Fibroblast of villous mesenchyme (primary cell): ENCODE measurements at regions not wholly inside any gene's neighbourhood (a gene's known extent, or its start where the extent isn't known, plus 50 kb on each side); places are given as distances from the start of the nearest gene placed in this dataset.

Source experiments
- DNase-seq: peaks from one replicate; pipeline ENCODE4 v3.0.0-alpha.2; 2010; ENCODE audit warnings: low read depth
- H3K4me3 ChIP-seq: 2 replicates; pipeline ENCODE4 v1.5.1; 2011; ENCODE audit warnings: low read depth, mild to moderate bottlenecking, low read length
- TF ChIP-seq, protein P1 (sequence below): IDR thresholded peaks from 2 replicates; pipeline ENCODE4 v1.5.1; 2012; ENCODE audit warnings: low read depth, mild to moderate bottlenecking, low read length; ENCODE audit not compliant: insufficient read depth

DNA sequence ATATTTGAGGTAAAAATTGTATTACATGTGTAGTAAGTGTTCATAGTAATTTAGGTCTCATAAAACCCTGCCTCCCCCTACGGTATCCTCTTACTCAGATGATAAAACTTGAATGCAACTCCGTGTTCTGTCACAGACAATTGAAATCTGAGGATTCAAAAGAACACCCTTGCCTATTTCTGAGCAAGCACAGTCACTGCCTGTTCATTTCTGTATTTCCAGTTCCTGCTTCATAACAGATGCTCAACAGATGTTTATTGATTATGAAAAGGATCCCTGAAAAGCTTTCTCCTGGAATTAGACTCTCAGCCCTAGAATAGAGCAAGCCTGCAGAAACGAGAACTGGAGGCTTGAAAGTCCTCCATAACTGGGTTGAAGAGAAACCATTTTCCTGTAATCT, 144.1 kb upstream of the SPEF2 start:
- H3K4me3 ChIP-seq = no peak overlapping the region
- DNase-seq = no peak
- TF ChIP-seq, protein P1, sequence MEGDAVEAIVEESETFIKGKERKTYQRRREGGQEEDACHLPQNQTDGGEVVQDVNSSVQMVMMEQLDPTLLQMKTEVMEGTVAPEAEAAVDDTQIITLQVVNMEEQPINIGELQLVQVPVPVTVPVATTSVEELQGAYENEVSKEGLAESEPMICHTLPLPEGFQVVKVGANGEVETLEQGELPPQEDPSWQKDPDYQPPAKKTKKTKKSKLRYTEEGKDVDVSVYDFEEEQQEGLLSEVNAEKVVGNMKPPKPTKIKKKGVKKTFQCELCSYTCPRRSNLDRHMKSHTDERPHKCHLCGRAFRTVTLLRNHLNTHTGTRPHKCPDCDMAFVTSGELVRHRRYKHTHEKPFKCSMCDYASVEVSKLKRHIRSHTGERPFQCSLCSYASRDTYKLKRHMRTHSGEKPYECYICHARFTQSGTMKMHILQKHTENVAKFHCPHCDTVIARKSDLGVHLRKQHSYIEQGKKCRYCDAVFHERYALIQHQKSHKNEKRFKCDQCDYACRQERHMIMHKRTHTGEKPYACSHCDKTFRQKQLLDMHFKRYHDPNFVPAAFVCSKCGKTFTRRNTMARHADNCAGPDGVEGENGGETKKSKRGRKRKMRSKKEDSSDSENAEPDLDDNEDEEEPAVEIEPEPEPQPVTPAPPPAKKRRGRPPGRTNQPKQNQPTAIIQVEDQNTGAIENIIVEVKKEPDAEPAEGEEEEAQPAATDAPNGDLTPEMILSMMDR = no peak

DNA sequence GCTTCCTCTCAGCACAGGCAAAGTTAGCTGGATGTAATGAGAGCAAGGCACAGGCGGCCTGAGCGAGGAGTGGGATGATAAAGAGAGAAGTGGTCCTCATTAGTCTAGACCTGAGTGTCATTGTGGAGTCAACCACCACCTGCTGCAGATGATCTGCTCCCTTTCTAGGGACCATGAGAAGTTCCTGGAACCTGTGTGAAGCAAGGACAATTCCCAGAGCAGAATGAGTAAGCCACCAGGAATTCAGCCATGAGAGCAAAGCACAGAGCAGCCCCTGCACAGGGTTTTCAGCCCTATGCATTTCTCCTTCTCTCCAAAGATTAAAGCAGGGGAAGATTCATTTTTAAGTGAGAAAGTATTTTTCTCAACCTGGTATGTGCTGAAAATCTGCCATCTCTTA, 146.8 kb upstream of the SPEF2 start:
- no peak overlapping the region for H3K4me3 ChIP-seq
- DNase-seq = peak; percentile 56
- TF ChIP-seq, protein P1 = no peak

DNA sequence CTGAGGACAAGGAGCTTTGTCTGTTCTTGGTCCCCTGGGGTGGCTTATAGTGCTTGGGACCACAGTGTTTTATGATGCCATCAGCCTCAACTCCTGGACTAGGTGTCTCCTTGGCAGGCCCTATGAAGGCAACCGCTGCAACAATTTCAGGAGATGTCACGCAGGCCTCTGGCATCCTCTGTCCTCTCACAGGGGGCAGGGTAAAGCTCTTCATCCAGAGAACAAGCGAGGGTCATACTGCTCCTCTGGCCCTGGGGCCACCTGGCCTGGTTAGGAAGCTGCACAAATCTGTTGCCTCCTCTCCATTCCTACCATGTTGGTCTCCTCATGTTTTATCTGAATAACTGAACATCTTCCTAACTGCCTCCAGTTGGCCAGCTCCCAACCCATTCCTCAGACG, 148.9 kb upstream of the SPEF2 start:
- TF ChIP-seq, protein P1 = no peak
- no peak for DNase-seq
- no peak overlapping the region for H3K4me3 ChIP-seq

GRCh38 chr5:35466746-35467145, 150.9 kb upstream of the SPEF2 start:
- DNase-seq = no peak
- no peak overlapping the region for H3K4me3 ChIP-seq
- TF ChIP-seq, protein P1 = no peak

DNA sequence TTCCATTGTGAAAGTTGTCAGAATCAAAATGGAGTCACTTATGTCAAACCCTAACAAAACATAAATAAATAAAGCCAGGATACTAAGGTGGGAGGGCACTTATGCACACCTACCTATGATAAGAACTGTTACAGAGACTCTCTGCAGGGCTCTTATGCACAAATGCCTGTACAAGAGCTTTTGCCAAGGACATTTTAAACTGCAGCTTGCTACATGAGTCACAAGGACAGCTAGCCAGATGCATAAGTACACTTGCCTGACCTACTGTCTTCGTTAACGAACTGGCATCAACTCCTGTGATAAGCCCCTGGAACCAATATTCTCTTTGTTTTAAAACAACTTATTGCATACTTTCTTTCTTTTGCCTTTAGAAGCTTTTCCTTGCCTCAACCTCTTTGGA, 152.9 kb upstream of the SPEF2 start:
- DNase-seq = no peak
- TF ChIP-seq, protein P1 = no peak
- H3K4me3 ChIP-seq = no peak overlapping the region

DNA sequence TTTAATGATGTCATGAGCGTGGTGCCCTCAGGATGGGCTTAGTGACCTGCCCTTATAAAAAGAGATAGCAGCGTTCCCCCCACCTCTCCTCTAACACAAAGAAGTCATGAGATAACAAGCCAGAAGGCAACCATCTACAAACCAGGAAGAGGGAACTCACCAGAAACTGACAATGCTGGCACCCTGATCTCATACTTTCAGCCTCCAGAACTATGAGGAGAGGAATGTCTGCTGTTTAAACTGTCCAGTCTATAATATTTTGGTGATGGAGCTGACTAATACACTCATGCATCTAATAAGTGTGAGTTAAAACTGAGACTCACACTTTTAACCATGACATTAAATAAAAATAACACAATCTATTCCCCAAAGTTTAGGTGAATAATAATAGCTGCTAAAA, 156.1 kb upstream of the SPEF2 start:
- DNase-seq = no peak
- TF ChIP-seq, protein P1 = no peak
- H3K4me3 ChIP-seq = no peak overlapping the region

DNA sequence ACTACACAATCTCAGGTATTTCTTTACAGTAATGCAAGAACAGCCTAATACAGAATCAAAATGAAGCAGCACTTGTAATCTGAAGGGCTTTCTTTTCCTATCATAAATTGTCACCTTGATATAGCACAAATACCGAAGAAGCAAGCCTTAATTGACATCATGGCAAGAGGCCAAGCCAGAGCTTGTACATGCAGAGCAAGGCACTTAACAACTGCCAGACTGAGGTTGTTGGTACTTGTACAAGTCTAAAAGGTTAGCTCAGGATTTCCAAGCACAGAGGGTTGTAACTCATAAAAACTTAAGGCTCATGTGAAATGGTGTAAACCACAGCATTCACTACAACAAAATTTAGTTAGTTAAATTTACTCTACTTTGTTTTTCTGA, 158.8 kb upstream of the SPEF2 start:
- DNase-seq = no peak
- TF ChIP-seq, protein P1 = no peak

More for the DNA sequence above, 158.8 kb upstream of the SPEF2 start:
- H3K4me3 ChIP-seq = no peak overlapping the region
